Glutamatergic neuron (in vitro differentiated cells): ENCODE measurements at regions not wholly inside any gene's neighbourhood (a gene's known extent, or its start where the extent isn't known, plus 50 kb on each side); places are given as distances from the start of the nearest gene placed in this dataset.

ENCODE experiments used
- DNase-seq: peaks from one replicate; pipeline ENCODE4 v3.0.0; 2022
- H3K27ac Mint-ChIP-seq: one replicate; pipeline ENCODE4 v1.8.0; 2020; ENCODE audit warnings: mild to moderate bottlenecking, mixed read lengths, inconsistent platforms; ENCODE audit not compliant: unreplicated experiment
- H3K27me3 Mint-ChIP-seq: one replicate; pipeline ENCODE4 v1.8.0; 2020; ENCODE audit warnings: mild to moderate bottlenecking, moderate library complexity, mixed read lengths, inconsistent platforms; ENCODE audit not compliant: unreplicated experiment
- H3K36me3 Mint-ChIP-seq: one replicate; pipeline ENCODE4 v1.8.0; 2020; ENCODE audit warnings: mild to moderate bottlenecking, mixed read lengths, inconsistent platforms; ENCODE audit not compliant: unreplicated experiment
- H3K4me1 Mint-ChIP-seq: one replicate; pipeline ENCODE4 v1.8.0; 2020; ENCODE audit warnings: mild to moderate bottlenecking, low read depth, mixed read lengths, inconsistent platforms; ENCODE audit not compliant: unreplicated experiment
- H3K4me3 Mint-ChIP-seq: one replicate; pipeline ENCODE4 v1.8.0; 2020; ENCODE audit warnings: mild to moderate bottlenecking, mixed read lengths, inconsistent platforms; ENCODE audit not compliant: unreplicated experiment
- H3K9me3 Mint-ChIP-seq: one replicate; pipeline ENCODE4 v1.8.0; 2020; ENCODE audit warnings: mild to moderate bottlenecking, moderate library complexity, mixed read lengths, inconsistent platforms; ENCODE audit not compliant: unreplicated experiment
- TF ChIP-seq, protein P1 (sequence below): fragments of 200-600 bp; sonication (generic); IDR thresholded peaks from one replicate; pipeline ENCODE4 v1.5.0; 2021; ENCODE audit not compliant: partially characterized antibody, unreplicated experiment

DNA sequence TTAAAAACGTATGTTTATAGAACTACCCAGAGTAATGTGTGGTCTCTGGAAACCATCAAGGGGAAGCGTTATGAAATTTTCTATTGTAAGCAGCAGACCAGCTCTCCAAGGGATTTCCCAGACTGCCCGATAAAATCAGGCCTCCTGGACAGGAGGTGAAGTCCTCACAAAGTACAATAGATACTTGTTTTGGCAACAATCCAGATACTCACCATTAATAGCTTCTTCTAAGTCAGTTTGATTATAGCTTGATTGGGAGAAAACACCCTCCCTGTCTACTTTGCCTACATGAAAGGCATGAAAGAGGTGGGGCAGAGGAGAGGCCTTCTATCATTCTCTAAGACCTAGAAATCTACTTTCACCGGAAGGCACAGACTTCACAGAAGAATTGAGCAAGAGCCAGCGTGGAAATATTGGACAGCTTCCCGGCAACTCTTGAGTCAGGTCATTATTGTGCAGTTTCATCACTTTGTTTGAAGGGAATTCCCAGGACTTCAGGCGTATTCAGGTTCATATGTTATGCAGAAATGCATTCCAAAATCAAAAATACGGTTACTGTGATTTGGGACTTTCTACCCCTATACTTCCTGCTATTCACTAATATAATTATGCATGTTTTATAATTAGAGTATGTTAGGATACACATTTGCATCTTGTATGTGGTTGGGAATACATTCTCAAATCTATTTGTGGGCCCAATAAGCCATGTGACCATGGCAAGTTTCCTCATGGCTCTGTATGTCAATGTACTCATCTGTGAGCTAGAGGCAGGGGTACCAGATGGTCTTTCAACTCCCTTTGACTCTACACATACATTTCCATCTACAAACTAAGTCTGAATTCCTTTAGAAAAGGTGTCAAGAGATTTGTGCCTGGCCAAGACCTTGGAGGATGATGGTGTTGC lies 103.5 kb downstream of the CD47 start:
- DNase-seq = no peak

GRCh38 chr3:107986505-107986904 lies 104.3 kb downstream of the CD47 start:
- TF ChIP-seq, protein P1, sequence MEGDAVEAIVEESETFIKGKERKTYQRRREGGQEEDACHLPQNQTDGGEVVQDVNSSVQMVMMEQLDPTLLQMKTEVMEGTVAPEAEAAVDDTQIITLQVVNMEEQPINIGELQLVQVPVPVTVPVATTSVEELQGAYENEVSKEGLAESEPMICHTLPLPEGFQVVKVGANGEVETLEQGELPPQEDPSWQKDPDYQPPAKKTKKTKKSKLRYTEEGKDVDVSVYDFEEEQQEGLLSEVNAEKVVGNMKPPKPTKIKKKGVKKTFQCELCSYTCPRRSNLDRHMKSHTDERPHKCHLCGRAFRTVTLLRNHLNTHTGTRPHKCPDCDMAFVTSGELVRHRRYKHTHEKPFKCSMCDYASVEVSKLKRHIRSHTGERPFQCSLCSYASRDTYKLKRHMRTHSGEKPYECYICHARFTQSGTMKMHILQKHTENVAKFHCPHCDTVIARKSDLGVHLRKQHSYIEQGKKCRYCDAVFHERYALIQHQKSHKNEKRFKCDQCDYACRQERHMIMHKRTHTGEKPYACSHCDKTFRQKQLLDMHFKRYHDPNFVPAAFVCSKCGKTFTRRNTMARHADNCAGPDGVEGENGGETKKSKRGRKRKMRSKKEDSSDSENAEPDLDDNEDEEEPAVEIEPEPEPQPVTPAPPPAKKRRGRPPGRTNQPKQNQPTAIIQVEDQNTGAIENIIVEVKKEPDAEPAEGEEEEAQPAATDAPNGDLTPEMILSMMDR = no peak
- Mint-ChIP-seq H3K27ac (no peak overlapping the region), H3K9me3 (no peaks in the 10 kb centered on the region), H3K4me1 (peaks cover 1% of the 10 kb centered on the region), H3K27me3 (no peaks in the 10 kb centered on the region), H3K4me3 (no peak overlapping the region), H3K36me3 (no peaks in the 10 kb centered on the region)
- no peak for DNase-seq

More for the DNA sequence above, 103.5 kb downstream of the CD47 start:
- Mint-ChIP-seq H3K27ac (no peak overlapping the region), H3K4me1 (peaks cover 1% of the 10 kb centered on the region), H3K36me3 (no peaks in the 10 kb centered on the region), H3K4me3 (no peak overlapping the region), H3K27me3 (no peaks in the 10 kb centered on the region), H3K9me3 (no peaks in the 10 kb centered on the region)
- TF ChIP-seq, protein P1 = no peak

DNA sequence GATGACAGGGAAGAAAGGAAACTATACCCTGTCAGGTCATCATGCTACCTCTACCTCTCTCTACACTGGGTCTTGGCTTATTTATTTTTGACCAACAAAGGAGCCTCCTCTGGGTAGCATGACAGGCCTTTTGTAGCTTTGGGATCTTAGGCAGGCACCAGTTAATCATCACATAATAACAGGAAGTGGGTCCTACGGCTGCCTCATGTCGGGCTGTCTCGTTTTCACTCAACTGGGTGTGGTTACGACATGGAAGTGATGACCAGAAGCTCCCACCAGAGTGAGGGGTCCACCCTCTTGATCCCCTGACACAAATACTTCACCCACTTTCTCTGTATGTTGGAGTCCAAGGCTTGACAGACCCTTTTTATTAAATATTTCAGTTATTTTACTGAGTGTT lies 105.3 kb downstream of the CD47 start:
- no peaks in the 10 kb centered on the region for H3K36me3 Mint-ChIP-seq
- no peaks in the 10 kb centered on the region for H3K4me1 Mint-ChIP-seq
- no peak overlapping the region for H3K4me3 Mint-ChIP-seq
- no peak for DNase-seq
- TF ChIP-seq, protein P1 = no peak
- H3K27me3 Mint-ChIP-seq = no peaks in the 10 kb centered on the region
- no peaks in the 10 kb centered on the region for H3K9me3 Mint-ChIP-seq
- no peak overlapping the region for H3K27ac Mint-ChIP-seq

DNA sequence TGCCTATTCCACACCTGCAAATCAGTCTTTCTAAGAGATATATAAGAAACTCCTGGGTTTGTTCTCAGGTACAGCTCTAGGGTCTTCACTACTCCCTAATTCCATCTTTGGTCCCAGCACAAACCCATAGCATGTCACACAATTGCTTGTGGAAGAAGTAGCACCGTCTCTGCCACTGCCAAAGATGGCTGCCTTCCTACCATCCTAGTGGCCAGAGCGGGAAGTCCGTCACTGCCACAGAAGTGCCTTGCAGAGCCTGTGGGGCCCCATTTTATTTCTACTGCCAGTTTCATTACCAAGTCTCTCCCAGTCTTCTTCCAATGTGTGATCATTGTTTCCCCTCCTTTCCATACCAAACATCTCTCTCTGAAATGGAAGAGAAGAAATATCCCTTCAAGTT lies 107.6 kb downstream of the CD47 start:
- Mint-ChIP-seq H3K4me3 (no peak overlapping the region), H3K4me1 (peaks cover 3% of the 10 kb centered on the region), H3K36me3 (no peaks in the 10 kb centered on the region), H3K27me3 (no peaks in the 10 kb centered on the region), H3K9me3 (no peaks in the 10 kb centered on the region), H3K27ac (no peak overlapping the region)
- TF ChIP-seq, protein P1 = no peak
- DNase-seq = no peak

DNA sequence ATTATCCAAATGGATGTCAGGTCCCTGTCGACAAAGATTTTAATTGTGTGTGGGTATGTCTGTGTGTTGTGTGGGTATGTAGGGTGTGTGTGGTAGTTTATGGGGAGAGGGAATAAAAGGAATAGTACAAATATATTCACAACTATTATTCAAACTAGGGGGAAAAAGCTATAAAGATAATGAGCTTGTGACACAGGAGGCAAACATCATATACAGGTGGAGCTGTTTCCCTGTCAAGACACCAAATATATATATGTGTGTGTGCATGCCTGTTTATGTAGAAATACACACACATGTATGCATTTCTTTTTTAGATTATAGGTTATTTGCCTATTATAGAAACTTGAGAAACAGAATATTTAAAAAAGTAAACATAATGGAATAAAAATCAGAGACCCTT lies 108.7 kb downstream of the CD47 start:
- DNase-seq = no peak
- no peak overlapping the region for H3K4me3 Mint-ChIP-seq
- no peaks in the 10 kb centered on the region for H3K36me3 Mint-ChIP-seq
- no peaks in the 10 kb centered on the region for H3K27me3 Mint-ChIP-seq
- H3K27ac Mint-ChIP-seq = no peak overlapping the region
- H3K9me3 Mint-ChIP-seq = no peaks in the 10 kb centered on the region
- H3K4me1 Mint-ChIP-seq = peaks cover 12% of the 10 kb centered on the region
- TF ChIP-seq, protein P1 = no peak
